ENCODE measurements at regions not wholly inside any gene's neighbourhood (a gene's known extent, or its start where the extent isn't known, plus 50 kb on each side); places are given as distances from the start of the nearest gene placed in this dataset.

DNA sequence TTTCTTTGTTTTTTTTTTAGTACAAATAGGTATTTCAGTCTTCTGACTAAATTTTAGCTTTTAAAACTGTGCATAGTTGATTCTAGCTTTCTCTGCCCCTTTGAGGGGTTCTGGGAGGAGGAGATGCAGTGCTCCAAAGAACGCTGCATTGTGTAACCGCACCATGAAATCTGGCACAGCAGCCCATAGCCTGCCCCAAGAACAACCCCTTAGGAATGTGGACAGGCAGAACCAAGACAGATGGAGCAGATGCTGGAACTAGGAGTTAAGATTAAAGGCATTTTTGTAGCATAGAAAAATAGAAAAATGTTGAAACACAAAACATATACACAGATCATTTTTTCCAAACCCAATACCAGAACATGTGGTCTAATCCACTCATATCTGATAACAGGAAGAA lies 187.5 kb downstream of the SCG2 start:
- TF ChIP-seq, protein P1, sequence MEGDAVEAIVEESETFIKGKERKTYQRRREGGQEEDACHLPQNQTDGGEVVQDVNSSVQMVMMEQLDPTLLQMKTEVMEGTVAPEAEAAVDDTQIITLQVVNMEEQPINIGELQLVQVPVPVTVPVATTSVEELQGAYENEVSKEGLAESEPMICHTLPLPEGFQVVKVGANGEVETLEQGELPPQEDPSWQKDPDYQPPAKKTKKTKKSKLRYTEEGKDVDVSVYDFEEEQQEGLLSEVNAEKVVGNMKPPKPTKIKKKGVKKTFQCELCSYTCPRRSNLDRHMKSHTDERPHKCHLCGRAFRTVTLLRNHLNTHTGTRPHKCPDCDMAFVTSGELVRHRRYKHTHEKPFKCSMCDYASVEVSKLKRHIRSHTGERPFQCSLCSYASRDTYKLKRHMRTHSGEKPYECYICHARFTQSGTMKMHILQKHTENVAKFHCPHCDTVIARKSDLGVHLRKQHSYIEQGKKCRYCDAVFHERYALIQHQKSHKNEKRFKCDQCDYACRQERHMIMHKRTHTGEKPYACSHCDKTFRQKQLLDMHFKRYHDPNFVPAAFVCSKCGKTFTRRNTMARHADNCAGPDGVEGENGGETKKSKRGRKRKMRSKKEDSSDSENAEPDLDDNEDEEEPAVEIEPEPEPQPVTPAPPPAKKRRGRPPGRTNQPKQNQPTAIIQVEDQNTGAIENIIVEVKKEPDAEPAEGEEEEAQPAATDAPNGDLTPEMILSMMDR (conservative IDR thresholded peaks at IDR 0.05), result no peak
- no peak for TF ChIP-seq ZFX (IDR thresholded peaks at IDR 0.05)

All from C4-2B (cell line).